ENCODE measurements at regions not wholly inside any gene's neighbourhood (a gene's known extent, or its start where the extent isn't known, plus 50 kb on each side); places are given as distances from the start of the nearest gene placed in this dataset.

DNA sequence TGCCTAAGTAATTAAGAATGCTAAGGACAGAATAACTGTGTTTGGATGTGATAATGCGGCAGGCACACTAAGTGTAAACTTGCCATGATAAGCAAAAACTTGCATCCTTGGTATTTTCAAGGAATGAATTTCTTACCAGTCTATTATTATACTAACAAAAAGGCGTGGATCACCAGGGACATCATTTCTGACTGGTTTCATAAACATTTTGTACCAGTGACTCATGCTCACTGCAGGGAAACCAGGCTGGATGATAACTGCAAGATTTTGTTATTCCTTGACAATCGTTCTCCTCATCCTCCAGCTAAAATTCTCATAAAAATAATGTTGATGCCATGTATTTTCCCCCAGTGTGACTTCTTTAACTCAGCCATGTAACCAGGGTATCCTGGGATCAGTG is 289.5 kb downstream of the CDCA7 start:
- no peak for DNase-seq (ENCODE audit: low read depth, low spot score)

DNA sequence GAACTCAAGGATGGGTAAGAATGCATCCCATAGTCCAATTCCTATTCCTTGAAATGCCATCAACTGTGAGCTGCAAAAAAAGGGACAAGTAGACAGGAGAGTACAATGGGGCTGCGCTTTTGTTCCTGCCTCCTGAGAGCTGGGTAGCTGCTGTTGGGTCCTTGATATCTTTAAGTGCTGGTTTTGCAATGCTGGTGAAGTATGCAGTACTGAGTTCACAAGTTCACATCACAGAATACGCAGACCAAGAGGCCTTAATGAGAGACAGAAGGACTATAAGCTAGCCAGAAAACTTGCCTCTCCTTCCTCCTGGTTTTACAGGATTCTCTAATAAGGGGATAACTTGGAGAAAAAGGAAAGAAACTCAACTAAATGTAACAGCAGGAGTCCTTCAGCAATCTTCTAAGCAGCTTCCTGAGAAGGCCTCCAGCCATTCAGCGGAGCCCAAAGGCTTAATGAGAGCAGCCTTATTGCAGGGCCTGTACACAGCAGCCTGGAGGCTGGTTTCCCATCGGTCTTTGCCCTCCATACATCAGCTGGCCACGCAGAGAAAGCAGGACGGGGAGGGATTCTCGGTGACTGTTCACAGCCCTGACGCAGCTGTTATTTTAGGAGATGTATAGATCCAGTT is 293.1 kb downstream of the CDCA7 start:
- peak; percentile 30 for DNase-seq (ENCODE audit: low read depth, low spot score)

DNA sequence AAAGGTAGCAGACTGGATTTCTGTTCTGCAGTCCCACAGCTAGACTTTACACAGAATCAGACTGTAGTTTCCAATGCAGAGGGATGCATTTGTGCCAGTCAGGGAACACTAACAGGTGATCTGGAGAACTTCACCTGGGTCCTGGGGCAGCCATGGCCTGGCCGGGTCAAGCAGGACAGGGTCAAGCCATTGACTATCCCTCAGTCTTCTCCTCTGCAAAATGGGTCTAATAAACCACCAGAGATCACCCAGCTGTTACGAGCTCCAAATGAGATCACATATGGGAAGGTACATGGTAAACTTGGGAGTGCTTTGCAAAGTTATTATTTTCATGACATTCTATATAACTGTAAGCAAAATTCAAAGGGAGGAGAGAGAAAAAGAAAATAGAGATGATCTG is 294.1 kb downstream of the CDCA7 start:
- no peak for DNase-seq (ENCODE audit: low read depth, low spot score)

DNA sequence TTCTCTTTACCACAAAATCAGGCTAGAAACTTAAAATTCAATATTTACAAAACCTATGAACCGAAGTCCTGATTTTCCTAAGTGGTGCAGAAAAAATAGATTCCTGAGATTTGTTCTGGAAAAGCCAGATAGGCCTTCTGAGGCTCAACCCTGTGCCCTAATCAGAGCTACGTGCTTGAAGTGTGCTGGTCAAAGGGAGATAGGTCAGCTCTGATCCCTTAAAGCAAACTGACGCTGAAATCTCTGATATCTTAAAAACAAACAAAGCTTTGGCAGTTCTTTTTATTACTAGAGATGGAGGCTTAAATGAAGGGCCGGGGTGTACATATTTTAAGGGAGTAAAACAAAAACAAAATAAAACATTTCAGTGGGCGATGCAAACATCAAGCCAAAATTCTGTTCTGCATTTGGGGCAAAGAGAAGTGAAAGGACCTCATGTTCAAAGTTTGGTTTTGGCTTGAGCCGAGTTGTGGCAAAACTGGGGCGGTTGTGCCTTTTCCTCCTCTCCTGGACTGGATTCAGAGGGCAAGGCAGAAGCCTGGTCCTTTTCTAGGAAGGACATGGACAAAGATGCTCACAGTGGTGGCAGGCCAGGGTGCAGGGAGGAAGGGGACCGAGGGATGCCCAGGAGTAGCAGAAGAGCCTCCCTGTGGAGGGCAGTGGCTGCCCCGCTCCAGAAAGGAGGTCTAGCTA is 295.0 kb downstream of the CDCA7 start:
- no peak for DNase-seq (ENCODE audit: low read depth, low spot score)

DNA sequence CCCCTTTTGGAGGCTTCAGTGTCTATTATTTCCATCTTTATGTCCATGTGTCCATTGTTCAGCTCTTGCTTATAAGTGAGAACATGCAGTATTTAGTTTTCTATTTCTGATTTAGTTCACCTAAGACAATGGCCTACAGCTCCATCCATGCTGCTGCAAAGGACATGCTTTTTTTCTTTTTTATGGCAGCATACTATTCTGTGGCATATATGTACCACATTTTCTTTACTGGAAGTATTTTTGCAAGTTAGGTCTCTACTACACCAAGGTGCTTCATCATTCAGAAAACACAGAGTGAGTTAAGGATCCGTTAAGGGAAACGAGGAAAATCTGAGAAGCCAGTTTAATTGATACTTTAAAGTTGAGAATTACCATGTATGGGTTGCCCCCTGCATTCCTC is 297.2 kb downstream of the CDCA7 start:
- no peak for DNase-seq (ENCODE audit: low read depth, low spot score)

DNA sequence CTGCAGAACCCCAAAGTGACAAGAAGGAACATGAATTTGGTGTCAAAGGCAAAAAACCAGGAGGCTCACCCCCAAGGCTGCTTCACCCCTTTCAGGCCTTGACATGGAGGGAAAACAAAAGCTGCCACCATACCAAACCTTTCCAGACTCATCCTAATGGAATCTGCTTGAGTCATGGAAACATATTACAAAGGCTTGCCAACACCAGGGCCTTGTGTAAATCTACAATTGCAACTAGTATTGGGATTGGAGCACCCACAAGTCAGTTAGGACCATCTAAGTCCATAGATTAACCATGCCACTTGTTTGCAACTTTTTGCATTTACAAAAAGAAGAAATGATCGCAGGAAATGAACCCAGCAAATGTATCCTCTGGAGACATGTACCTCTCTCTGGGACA is 297.6 kb downstream of the CDCA7 start:
- DNase-seq (ENCODE audit: low read depth, low spot score) = no peak

DNA sequence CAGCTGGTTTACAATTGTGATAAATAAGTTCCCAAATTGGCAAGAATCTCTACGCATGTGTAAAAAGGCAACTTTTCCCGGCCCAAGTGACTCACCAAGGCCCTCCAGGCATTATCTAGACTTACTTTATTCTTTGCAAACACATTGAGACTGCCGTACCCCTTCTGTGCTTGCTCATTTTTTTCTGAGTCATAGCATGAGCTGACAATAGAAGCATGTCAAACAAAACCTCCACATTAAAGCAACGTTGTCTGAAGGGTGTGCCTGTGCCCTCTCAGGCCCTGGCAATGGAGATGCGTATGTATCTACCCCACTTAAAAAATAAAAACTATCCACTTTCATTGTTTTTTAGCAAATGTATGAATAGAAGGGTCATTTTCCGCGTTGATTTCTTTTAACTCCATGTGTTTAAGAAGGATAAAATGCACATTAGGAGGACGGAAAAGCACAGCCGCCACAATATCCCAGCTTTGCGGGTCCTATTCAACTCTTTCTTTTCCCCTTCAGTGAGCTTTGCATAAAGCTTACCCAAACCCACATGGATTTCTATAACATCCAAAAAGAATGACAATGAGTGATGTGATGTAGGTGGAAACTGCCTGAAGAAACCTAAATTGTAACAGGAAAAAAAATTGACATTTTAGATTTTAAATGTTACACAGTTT is 298.2 kb downstream of the CDCA7 start:
- DNase-seq (ENCODE audit: low read depth, low spot score) = peak; percentile 29

DNA sequence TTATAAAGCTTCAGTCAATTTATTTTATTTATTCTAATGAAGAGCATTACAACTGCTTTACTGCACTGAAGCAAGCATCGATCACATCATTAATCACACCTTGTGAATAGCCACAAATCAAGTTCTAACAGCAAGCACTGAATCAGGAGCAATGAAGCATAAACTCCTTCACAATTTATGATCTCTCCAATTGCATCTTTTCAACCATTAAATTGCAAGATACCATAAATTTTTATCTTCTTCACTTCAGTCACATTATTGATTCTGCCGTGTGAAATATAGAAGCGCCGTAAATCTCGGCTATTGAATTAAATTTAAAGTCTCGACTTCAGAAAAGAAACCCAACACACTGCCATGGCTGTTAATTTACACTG is 298.7 kb downstream of the CDCA7 start:
- no peak for DNase-seq (ENCODE audit: low read depth, low spot score)

DNA sequence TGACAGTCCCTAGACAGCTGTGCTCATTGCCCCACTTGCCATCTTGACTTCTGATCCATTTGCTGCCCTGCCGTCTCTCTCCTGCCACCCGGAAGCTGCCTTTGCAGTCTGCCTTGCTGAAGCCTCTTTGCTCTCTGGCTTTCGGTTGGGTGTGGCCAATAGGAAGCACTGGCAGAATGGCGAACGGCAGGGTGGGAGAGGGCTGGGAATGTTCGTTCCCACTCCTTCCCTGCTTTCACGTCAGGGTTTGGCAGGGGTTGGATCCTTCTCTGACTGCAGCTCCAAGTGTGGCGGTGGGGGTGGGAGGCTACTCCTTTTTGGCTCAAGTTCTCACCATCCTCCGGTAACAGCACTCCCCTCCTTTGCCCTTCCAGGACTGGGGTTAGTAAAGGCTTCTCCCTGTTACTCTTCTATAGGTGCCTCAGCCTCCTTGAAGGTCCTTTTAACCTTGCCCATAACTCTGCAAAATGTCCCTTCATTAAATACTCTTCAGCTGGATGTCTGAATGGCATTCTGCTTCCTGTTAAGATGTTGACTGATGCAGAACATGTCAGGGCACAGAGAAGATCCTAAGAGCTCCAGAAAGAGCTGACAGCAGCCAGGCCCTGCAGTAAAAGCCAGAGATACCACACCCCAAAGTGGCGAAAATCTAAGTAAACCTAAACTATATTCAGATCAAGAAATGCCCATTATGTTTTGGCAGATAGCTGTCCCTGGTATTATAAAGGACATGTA is 299.7 kb downstream of the CDCA7 start:
- no peak for DNase-seq (ENCODE audit: low read depth, low spot score)

DNA sequence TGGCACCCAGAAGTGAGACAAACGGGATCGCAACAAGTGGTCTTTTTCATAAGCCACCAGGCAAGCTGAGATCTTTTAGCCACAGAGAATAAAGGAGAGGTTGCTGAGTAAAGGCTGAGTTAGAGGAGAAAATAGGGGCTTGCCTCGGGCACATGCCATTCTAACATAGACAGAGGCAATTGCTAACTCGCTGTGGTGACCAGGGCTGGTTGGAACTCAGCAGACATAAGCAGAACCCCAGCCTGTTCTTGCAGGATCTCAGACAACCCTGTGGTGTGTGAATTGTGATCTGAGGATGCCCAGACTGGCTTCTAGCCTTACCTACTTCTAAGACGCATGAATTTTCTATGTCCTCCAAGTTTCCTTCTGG is 300.2 kb downstream of the CDCA7 start:
- peak; percentile 44 for DNase-seq (ENCODE audit: low read depth, low spot score)

DNA sequence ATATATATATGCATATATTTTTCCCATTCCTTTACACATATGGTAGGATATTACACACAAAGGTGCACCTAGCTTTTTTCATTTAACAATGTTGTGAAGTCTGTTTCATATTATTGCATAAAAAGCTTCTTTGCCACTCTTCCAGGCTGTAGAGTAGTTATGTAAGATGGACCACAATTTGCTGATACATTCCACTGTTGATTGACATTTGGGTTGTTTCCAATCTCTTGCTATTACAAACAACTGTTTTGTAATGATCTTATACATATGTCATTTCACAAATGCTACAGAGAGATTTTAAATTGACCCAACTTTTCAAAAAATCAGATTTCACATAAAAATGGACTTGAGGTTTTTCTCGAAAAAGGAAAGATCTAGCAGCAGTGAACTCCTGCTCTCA is 301.4 kb downstream of the CDCA7 start:
- no peak for DNase-seq (ENCODE audit: low read depth, low spot score)

DNA sequence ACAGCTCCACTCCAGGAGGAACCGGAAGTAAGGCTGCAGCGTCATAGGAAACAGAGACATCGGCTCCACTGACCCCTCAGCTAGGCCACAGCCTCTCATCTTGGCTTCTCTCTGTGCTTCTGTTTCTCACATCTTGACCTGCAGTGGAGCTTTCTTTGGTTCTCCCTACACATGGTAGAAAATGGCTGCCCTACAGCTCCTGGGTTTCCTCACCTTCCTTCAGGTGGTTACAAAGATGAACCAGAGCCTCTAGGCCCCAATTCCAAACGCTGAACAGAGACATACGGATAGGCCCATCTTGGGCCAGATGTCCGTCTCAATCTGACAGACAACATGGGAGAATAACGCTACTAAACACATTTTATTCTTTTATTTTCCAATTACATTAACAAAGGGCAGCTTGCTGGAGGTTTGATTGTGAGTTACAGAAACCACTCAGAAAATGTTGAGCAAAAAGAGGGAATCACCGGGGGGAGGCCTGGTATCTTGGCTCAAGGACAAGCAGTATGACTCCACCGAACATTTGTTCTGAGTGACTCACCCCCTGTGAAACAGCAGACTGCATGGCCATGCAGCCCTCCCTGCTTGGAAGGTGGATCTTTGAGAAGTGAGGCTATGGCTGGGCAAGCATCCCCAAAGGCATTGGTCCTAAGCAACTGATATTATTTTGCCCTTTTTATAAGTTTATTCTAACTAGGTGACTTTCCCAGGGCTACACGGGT is 303.5 kb downstream of the CDCA7 start:
- no peak for DNase-seq (ENCODE audit: low read depth, low spot score)

DNA sequence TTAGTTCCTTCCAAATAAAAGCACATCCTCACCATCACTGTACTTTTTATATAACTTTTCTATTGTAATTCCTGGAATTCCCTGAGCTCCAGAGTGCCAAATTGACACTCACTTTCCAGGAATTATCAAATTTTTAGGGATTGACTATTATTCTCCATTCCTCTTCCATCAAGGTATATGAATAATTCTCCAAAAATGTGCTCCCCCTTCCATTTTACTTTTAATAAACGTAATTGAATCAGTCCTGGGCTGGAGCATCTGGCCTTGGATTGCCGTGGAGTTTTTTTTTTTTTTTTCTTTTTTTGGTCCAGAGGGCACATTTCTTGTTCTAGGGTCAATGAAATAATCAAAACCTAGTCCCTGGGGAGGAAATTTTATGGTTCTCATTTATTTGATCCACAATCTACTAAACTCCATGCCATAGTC is 304.3 kb downstream of the CDCA7 start:
- no peak for DNase-seq (ENCODE audit: low read depth, low spot score)

DNA sequence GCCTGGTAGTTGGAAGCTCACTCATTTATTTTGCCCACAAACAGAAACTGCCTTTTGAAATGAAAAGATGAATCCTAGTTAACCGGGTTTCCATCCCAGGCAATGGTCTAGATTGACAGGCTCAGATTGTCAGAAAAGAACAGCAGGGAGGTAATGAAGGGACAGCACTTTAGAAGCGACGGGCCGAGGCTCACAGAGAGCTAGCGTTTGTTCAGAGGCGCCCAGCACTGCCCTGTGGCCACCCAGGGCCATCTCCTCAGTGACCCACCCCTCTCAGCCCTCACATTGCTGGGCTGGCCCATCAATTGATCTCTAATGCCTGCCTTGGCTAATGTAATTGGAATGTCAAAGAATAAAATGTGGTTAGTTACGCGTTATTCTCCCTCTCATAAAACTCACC is 304.8 kb downstream of the CDCA7 start:
- DNase-seq (ENCODE audit: low read depth, low spot score) = peak; percentile 32

DNA sequence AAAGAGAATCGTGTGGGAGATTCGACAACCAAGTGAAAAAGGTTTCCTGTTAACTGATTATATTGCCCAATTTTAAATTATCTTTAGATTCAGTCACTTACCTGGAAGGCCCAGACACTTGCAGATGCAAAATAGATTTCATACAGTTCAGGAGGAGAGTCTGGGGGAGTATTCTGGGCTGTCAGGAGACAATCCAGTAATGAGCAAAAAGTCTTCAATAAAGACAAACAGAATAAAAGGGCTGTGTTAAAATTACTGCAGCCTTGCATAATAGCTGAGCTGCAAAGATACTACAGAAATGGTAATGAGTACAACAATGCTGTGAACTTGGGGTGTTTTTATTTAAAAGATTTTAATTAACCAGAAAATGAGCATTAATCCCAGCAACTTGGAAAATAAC is 303.6 kb downstream of the SP3 start:
- no peak for DNase-seq (ENCODE audit: low read depth, low spot score)

DNA sequence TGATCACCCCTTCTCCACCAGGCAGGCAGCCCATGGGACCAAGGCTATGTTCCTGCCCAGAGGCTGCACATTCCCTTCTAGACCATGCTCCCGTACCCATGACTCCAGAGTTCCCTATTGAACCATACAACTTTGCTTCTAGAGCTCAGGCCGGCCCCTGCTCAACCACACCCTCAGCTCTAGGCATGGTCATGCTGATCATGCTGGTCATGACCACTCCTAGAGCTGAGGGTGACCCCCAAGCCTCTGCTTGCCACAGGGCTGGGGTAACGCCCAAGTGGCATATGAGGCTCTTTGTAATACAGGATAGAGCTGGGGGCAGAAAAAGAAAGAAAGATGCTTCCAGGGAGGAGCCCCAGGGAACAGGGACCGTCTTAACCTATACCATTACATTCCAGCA is 301.8 kb downstream of the SP3 start:
- DNase-seq (ENCODE audit: low read depth, low spot score) = no peak

DNA sequence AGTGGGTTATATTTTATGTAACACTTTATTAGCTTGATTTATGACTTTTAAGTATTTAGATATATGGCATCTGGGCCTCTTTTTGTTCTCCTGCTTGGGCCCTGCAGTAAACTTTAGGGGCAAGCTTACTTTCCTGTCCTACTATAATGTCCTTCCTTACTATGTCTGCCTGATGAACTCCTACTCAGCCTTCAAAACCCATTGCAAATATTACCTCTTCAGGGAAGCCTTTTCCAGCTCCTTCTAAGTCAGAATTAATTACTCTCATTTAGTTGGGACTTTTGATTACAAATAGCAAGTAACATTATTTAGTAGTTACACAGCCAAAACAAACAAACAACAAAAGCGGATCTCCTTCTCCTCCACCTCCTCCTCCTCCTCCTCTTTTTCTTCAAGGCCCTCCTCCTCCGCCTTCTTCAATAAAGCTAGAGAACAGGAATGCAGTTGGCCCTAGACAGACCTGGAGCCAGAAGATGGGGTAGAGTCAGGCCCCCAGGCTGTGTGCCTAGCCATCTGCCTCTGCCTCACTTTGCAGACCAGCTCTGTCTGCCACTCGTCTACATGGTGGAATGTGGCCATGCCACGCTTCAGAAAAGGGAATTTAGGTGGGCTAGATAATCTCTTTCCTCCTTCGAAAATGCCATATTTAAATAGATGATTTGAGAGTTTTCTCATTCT is 301.2 kb downstream of the SP3 start:
- peak; percentile 67 for DNase-seq (ENCODE audit: low read depth, low spot score)

DNA sequence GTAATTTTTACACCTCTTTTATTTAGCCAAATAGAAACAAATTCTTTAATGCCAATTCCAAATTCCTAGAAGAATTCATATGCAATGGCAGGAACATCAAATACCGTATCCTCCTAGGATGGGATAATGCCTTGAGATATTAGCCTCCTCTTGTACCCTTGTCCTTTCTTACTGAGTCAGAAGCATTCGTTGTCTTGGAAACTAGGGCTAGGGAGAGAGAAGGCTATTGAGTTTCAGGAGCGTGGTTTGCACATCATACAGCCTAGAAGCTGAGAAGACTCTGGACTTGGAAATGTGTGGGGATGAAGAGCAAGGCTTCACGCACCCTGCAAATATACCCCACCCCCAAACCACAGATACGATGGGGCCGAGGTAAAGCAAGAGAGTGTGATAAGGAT is 300.7 kb downstream of the SP3 start:
- DNase-seq (ENCODE audit: low read depth, low spot score) = no peak

DNA sequence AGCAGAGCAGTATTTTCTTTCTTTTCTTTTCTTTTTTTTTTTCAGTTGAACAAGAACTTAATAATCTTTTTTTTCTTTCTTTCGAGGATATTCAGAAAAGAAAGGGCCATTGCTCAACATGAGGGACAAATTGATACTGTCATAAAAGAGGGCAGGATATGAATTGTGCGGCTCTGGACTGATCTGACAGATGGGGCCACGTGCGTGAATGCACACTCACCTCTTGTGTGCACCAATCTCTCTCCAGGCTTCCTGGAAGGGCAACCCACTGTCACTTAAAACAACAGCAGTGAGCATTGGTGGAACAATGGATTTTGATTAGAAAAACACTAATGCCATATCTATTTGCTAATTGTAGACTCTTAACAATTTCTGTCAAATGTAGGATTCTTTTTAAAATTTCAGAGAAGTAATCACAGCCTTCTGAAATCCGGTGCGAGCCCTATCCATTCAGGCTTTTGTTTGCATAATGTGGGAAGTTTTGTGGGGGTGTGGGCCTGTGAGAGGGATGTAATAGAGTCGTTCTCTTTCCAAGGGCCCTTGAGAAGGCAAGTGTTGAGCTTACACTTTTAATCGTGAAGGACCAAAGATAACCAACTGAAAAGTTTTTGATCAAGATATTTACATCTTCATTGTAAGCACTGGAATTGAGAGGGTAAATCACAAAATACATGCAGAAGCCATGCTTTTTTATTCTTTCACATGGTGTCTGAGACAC is 298.8 kb downstream of the SP3 start:
- no peak for DNase-seq (ENCODE audit: low read depth, low spot score)

DNA sequence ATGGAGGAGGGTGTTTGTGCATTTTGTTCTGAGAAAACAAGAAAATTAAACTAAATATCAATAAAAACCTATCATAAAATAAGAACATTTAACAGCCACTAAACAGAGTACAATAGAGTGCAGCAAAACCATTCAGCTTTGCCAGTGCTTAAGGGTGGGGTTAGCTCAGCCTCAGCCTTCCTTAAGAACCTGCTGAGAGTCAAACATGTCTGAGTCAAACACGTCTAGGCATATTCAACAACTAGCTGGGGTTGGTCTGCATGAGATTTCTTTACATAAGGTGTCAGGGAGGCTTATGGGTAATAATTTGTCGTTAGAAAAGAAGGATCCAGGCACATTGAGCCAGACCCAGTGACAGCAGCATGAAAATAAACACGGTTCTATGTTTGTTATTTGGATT is 298.2 kb downstream of the SP3 start:
- DNase-seq (ENCODE audit: low read depth, low spot score) = no peak

DNA sequence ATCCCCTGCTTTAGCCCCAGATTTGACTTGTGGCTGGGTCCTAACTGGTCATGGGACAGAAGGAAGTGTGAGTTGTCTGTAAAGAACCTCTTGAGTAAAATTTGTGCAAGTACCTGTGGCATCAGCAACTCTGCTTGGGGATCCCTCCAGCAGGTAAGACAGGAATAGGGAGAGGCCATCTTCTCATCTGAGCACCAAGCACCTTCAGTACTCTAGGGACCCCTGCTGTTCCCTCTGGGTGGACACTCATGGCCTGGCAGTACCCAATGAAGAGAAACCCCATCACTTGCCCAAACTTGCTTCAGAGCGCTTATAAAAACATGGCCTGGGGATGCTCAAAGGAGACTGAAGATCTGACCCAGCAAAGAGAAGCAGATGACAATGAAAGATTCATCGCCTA is 297.8 kb downstream of the SP3 start:
- no peak for DNase-seq (ENCODE audit: low read depth, low spot score)
